Fibroblast of lung (primary cell): ENCODE measurements at regions not wholly inside any gene's neighbourhood (a gene's known extent, or its start where the extent isn't known, plus 50 kb on each side); places are given as distances from the start of the nearest gene placed in this dataset.
"Not testable (repeated sequence)": the region's sequence is repeated elsewhere in the genome, so short reads cannot be mapped to it uniquely, and the experiment has no call there.

ENCODE experiments used
- DNase-seq, 2 donors: peaks; one replicate each; pipeline versions ENCODE4 v3.0.0 to v3.0.0-alpha.2; 2010; ENCODE audit warnings: low read depth in 2 of 2
- H2AFZ ChIP-seq: 2 replicates; pipeline ENCODE4 v1.5.1; 2012; ENCODE audit warnings: low read length, control low read depth, inconsistent platforms
- H3K27ac ChIP-seq: 2 replicates; pipeline ENCODE4 v1.5.1; 2011; ENCODE audit warnings: low read length, control low read depth; ENCODE audit not compliant: insufficient read depth
- H3K27me3 ChIP-seq: 2 replicates; pipeline ENCODE4 v1.5.1; 2011; ENCODE audit warnings: mild to moderate bottlenecking, low read length; ENCODE audit not compliant: control insufficient read depth, insufficient read depth
- H3K36me3 ChIP-seq: 2 replicates; pipeline ENCODE4 v1.5.1; 2011; ENCODE audit warnings: low read length; ENCODE audit not compliant: control insufficient read depth, insufficient read depth
- H3K4me1 ChIP-seq: 2 replicates; pipeline ENCODE4 v1.5.1; 2011; ENCODE audit warnings: low read length; ENCODE audit not compliant: control insufficient read depth, insufficient read depth; ENCODE audit errors: extremely low read depth
- H3K4me2 ChIP-seq: 2 replicates; pipeline ENCODE4 v1.5.1; 2011; ENCODE audit warnings: low read length, control low read depth; ENCODE audit not compliant: insufficient read depth; ENCODE audit errors: extremely low read depth
- H3K4me3 ChIP-seq, 4 experiments: fragments of 200-600 bp in 1 of 4; sonication (generic) in 1 of 4; replicated peaks in 1 of 4; 2 replicates each; pipeline ENCODE4 v1.5.1; 2011 to 2016; ENCODE audit warnings: low read length in 4 of 4, low read depth in 3 of 4, mild to moderate bottlenecking in 3 of 4, control low read depth in 2 of 4, inconsistent platforms in 1 of 4, mixed read lengths in 1 of 4; ENCODE audit not compliant: insufficient read depth in 1 of 4; ENCODE audit errors: control extremely low read depth in 1 of 4
- H3K79me2 ChIP-seq: 2 replicates; pipeline ENCODE4 v1.5.1; 2012; ENCODE audit warnings: mild to moderate bottlenecking, low read length, inconsistent platforms; ENCODE audit not compliant: control insufficient read depth, insufficient read depth
- H3K9ac ChIP-seq: 2 replicates; pipeline ENCODE4 v1.5.1; 2011; ENCODE audit warnings: mild to moderate bottlenecking, low read length, control low read depth; ENCODE audit not compliant: insufficient read depth
- H3K9me3 ChIP-seq: 2 replicates; pipeline ENCODE4 v1.5.1; 2012; ENCODE audit warnings: low read depth, low read length; ENCODE audit not compliant: control insufficient read depth, insufficient read depth
- H4K20me1 ChIP-seq: 2 replicates; pipeline ENCODE4 v1.5.1; 2011; ENCODE audit warnings: low read length; ENCODE audit not compliant: control insufficient read depth, insufficient read depth; ENCODE audit errors: extremely low read depth
- EZH2 ChIP-seq: IDR thresholded peaks from 2 replicates; pipeline ENCODE4 v1.5.1; 2012; ENCODE audit warnings: low read length, control low read depth, mild to moderate bottlenecking; ENCODE audit errors: missing control alignments
- TF ChIP-seq, protein P1 (sequence below), 2 donors: IDR thresholded peaks in 1 of 2; conservative IDR thresholded peaks in 1 of 2; 1 replicate in 1 of 2; 2 replicates in 1 of 2; pipeline ENCODE4 v1.5.1; 2011 to 2012; ENCODE audit warnings: low read length in 2 of 2, control low read depth in 1 of 2, inconsistent platforms in 1 of 2, low read depth in 1 of 2, mild to moderate bottlenecking in 1 of 2

DNA sequence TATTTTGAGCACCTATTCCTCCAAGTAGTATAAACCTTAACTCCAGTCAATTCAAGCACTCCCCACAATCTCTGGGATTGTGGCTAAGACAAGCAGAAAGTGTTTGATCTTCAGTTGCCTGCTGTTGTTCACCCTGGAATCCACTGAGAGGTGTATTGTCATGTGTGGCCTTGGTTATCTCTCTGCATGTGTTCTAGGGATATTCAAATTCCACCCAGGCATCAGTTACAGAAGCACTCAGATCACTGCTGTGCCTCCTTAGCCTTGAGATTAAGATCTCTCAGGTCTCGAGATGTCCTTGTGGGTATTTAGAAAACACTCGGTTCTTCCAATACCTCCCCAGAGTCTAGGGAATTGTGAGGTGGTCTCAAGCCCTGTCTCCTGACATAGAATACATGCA, 213.3 kb downstream of the SMARCA1 start:
- H3K27me3 ChIP-seq = no peaks in the 10 kb centered on the region

DNA sequence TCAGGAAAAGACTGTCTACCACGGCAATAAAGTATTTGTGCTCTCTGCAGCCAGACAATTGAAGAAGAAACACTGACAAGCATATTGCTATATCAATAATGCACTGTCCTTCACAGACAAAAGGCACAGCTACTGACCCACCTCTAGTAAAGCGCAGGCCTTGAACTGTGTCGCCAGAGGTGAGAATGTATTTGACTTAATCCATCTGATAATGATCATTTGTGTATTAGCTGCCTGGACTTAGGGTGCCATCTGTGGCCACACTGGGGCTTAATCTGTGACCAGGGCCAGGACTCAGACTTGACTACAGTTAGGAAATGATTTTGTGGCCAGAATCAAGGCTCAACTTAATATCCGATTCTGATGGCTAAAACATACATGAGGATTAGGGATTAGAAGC, 260.4 kb downstream of the SMARCA1 start:
- H3K9ac ChIP-seq = no peak overlapping the region
- no peak overlapping the region for H3K27ac ChIP-seq
- DNase-seq = no peak
- H4K20me1 ChIP-seq = no peaks in the 10 kb centered on the region
- no peak overlapping the region for H2AFZ ChIP-seq
- no peaks in the 10 kb centered on the region for H3K4me1 ChIP-seq
- no peak overlapping the region for H3K4me2 ChIP-seq
- H3K9me3 ChIP-seq = no peaks in the 10 kb centered on the region
- no peaks in the 10 kb centered on the region for H3K36me3 ChIP-seq
- no peaks in the 10 kb centered on the region for H3K27me3 ChIP-seq
- TF ChIP-seq EZH2 = no peak
- TF ChIP-seq, protein P1, sequence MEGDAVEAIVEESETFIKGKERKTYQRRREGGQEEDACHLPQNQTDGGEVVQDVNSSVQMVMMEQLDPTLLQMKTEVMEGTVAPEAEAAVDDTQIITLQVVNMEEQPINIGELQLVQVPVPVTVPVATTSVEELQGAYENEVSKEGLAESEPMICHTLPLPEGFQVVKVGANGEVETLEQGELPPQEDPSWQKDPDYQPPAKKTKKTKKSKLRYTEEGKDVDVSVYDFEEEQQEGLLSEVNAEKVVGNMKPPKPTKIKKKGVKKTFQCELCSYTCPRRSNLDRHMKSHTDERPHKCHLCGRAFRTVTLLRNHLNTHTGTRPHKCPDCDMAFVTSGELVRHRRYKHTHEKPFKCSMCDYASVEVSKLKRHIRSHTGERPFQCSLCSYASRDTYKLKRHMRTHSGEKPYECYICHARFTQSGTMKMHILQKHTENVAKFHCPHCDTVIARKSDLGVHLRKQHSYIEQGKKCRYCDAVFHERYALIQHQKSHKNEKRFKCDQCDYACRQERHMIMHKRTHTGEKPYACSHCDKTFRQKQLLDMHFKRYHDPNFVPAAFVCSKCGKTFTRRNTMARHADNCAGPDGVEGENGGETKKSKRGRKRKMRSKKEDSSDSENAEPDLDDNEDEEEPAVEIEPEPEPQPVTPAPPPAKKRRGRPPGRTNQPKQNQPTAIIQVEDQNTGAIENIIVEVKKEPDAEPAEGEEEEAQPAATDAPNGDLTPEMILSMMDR (conservative IDR thresholded peaks at IDR 0.05 in 1 of 2, IDR thresholded peaks at IDR 0.05 in 1 of 2; ENCODE audit: low read depth in 1 of 2, low read length in 2 of 2) = no peak
- H3K79me2 ChIP-seq = no peaks in the 10 kb centered on the region
- no peak overlapping the region for H3K4me3 ChIP-seq

More for the DNA sequence above, 213.3 kb downstream of the SMARCA1 start:
- H4K20me1 ChIP-seq = no peaks in the 10 kb centered on the region
- no peak overlapping the region for H3K4me3 ChIP-seq
- H2AFZ ChIP-seq = no peak overlapping the region
- no peaks in the 10 kb centered on the region for H3K36me3 ChIP-seq
- DNase-seq = no peak
- no peaks in the 10 kb centered on the region for H3K79me2 ChIP-seq
- no peak overlapping the region for H3K4me2 ChIP-seq
- no peak for TF ChIP-seq EZH2
- H3K9me3 ChIP-seq = no peaks in the 10 kb centered on the region
- H3K9ac ChIP-seq = no peak overlapping the region
- H3K4me1 ChIP-seq = no peaks in the 10 kb centered on the region
- H3K27ac ChIP-seq = no peak overlapping the region

DNA sequence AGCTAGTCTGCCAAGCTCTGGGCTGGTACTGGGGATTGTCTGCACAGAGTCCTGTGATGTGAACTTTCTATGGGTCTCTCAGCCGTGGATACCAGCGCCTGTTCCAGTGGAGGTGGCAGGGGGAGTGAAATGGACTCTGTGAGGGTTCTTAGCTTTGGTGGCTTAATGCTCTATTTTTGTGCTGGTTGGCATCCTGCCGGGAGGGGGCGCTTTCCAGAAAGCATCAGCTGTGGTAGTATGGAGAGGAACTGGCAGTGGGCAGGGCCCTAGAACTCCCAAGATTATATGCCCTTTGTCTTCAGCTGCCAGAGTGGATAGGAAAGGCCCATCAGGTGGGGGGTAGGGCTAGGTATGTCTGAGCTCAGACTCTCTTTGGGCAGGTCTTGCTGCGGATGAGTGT, 267.8 kb downstream of the SMARCA1 start:
- H3K9ac ChIP-seq, H3K4me1 ChIP-seq, H3K9me3 ChIP-seq, H3K27ac ChIP-seq, H4K20me1 ChIP-seq, H3K4me3 ChIP-seq, H3K79me2 ChIP-seq, DNase-seq, H3K4me2 ChIP-seq, H3K36me3 ChIP-seq, H3K27me3 ChIP-seq, H2AFZ ChIP-seq: not testable (repeated sequence)

DNA sequence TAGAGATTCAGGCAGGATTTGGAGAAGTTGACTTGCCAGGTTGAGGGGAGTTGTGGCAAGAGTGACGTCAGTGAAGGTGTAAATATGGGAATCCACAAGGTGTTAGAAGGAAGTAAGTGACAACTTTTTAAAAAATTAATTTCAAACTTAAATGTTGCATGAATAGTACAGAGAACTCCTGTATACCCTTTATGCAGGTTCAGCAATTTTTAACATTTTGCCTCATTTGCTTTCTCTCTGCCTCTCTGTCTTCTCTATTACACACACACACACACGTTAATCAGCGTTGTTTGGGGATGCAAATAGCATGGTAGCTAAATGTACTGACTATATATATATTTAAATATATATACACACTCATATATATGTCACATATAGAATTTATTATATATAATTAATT, 273.7 kb downstream of the SMARCA1 start:
- Histone ChIP-seq H3K27me3 (no peaks in the 10 kb centered on the region), H3K79me2 (no peaks in the 10 kb centered on the region), H3K4me2 (no peak overlapping the region), H3K9me3 (no peaks in the 10 kb centered on the region), H2AFZ (no peak overlapping the region), H3K27ac (no peak overlapping the region), H4K20me1 (no peaks in the 10 kb centered on the region), H3K4me1 (no peaks in the 10 kb centered on the region), H3K9ac (no peak overlapping the region), H3K4me3 (no peak overlapping the region), H3K36me3 (no peaks in the 10 kb centered on the region)
- DNase-seq = no peak
- TF ChIP-seq, protein P1 (conservative IDR thresholded peaks at IDR 0.05 in 1 of 2, IDR thresholded peaks at IDR 0.05 in 1 of 2; ENCODE audit: low read depth in 1 of 2, low read length in 2 of 2) = no peak
- TF ChIP-seq EZH2 = no peak
